ENCODE measurements at regions not wholly inside any gene's neighbourhood (a gene's known extent, or its start where the extent isn't known, plus 50 kb on each side); places are given as distances from the start of the nearest gene placed in this dataset.

DNA sequence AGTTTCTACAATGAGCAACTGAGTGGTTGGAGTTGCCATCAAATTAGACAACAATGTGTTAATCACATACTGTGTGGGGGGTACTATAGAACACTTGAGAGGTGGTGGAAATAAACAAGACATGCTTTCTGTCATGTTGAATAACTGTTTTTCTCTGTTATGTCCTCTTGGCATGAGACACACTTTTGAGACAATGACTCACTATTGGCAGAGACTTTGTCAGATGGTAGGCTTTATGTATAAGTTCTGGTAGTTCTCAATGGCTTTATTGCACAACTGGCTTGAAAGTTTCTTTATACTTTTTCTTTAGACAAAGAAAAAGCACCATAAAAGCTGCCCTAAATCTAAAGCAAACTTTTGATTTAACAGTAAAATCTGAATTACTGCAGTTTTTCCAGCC, 578.7 kb downstream of the ADCYAP1 start:
- Mint-ChIP-seq H3K27ac (no peak overlapping the region), H3K9me3 (no peaks in the 10 kb centered on the region), H3K27me3 (ENCODE audit: insufficient read depth) (peaks cover 23% of the 10 kb centered on the region), H3K36me3 (ENCODE audit: low read depth) (no peaks in the 10 kb centered on the region), H3K4me3 (no peak overlapping the region), H3K4me1 (peaks cover 12% of the 10 kb centered on the region)
- no peak overlapping the region for H3K9ac ChIP-seq (ENCODE audit: extremely low read depth, low read length, poor library complexity, severe bottlenecking)
- peaks cover 32% of the 10 kb centered on the region for H3K27me3 ChIP-seq (ENCODE audit: control insufficient read depth, insufficient read depth, low read length, poor library complexity, severe bottlenecking)
- H3K27ac ChIP-seq (ENCODE audit: low read depth, low read length): no peak overlapping the region
- H3K4me3 ChIP-seq (ENCODE audit: low read length): no peak overlapping the region
- H3K4me1 ChIP-seq (ENCODE audit: control insufficient read depth, insufficient read depth, low read length): no peaks in the 10 kb centered on the region
- no peaks in the 10 kb centered on the region for H3K36me3 ChIP-seq (ENCODE audit: control insufficient read depth, insufficient read depth, low read length)
- no peak for DNase-seq
- TF ChIP-seq, protein P1, sequence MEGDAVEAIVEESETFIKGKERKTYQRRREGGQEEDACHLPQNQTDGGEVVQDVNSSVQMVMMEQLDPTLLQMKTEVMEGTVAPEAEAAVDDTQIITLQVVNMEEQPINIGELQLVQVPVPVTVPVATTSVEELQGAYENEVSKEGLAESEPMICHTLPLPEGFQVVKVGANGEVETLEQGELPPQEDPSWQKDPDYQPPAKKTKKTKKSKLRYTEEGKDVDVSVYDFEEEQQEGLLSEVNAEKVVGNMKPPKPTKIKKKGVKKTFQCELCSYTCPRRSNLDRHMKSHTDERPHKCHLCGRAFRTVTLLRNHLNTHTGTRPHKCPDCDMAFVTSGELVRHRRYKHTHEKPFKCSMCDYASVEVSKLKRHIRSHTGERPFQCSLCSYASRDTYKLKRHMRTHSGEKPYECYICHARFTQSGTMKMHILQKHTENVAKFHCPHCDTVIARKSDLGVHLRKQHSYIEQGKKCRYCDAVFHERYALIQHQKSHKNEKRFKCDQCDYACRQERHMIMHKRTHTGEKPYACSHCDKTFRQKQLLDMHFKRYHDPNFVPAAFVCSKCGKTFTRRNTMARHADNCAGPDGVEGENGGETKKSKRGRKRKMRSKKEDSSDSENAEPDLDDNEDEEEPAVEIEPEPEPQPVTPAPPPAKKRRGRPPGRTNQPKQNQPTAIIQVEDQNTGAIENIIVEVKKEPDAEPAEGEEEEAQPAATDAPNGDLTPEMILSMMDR (conservative IDR thresholded peaks at IDR 0.05): no peak
- H3K9me3 ChIP-seq (ENCODE audit: control insufficient read depth, low read length): peaks cover 16% of the 10 kb centered on the region

DNA sequence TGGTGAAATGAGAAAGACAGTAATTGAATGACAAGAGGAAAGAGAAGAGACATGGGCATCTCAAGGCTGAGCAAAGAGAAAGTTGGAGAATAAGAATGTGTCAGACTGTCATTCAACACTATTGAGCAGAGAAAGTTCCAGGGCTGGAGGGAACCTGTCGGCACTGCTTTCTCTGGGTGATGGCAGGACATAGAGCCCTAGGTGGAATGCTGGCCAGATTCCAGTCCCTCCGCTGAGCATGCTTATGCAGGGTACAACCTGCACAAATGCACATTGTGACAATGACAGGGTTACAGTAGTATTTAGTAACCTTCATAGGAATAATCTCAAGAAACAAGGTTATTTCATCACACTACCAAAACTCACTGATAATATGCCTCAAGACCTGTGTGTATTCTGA, 582.8 kb downstream of the ADCYAP1 start:
- H3K27me3 ChIP-seq (ENCODE audit: control insufficient read depth, insufficient read depth, low read length, poor library complexity, severe bottlenecking): peaks cover 23% of the 10 kb centered on the region
- TF ChIP-seq, protein P1 (conservative IDR thresholded peaks at IDR 0.05): no peak
- peaks cover 4% of the 10 kb centered on the region for H3K9me3 Mint-ChIP-seq
- H3K9me3 ChIP-seq (ENCODE audit: control insufficient read depth, low read length): no peaks in the 10 kb centered on the region
- no peak overlapping the region for H3K4me3 ChIP-seq (ENCODE audit: low read length)
- no peak overlapping the region for H3K4me3 Mint-ChIP-seq
- no peak overlapping the region for H3K27ac Mint-ChIP-seq
- no peaks in the 10 kb centered on the region for H3K36me3 ChIP-seq (ENCODE audit: control insufficient read depth, insufficient read depth, low read length)
- H3K4me1 Mint-ChIP-seq: peaks cover 6% of the 10 kb centered on the region
- H3K4me1 ChIP-seq (ENCODE audit: control insufficient read depth, insufficient read depth, low read length): no peaks in the 10 kb centered on the region
- no peak overlapping the region for H3K27ac ChIP-seq (ENCODE audit: low read depth, low read length)
- no peak for DNase-seq
- WGBS, 2 experiments (ENCODE audit: insufficient coverage in 1 of 2, insufficient read length in 1 of 2): 89 to 100% methylated on average over 2 of the region's 2 CpGs
- H3K9ac ChIP-seq (ENCODE audit: extremely low read depth, low read length, poor library complexity, severe bottlenecking): no peak overlapping the region
- no peaks in the 10 kb centered on the region for H3K36me3 Mint-ChIP-seq (ENCODE audit: low read depth)
- peaks cover 14% of the 10 kb centered on the region for H3K27me3 Mint-ChIP-seq (ENCODE audit: insufficient read depth)

DNA sequence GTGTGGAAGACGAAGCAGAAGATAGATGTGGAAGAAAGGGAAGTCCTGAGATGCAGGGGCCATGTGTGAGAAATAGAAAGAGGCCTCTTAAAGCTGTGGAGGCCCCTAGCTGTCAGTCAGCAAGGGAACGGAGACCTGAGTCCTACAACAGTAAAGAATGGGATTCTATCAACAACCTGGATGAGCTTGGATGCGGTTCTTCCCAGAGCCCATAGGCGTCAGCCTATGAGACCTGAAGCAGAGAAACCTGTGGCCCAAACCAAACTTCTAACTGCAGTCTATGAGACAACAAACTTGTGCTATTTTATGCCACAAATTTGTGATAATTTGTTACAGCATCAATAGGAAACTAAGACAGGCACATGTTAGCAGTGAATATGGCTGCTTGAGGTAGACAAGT, 583.7 kb downstream of the ADCYAP1 start:
- TF ChIP-seq, protein P1 (conservative IDR thresholded peaks at IDR 0.05): no peak
- H3K27me3 Mint-ChIP-seq (ENCODE audit: insufficient read depth): peaks cover 10% of the 10 kb centered on the region
- H3K9ac ChIP-seq (ENCODE audit: extremely low read depth, low read length, poor library complexity, severe bottlenecking): no peak overlapping the region
- H3K4me3 ChIP-seq (ENCODE audit: low read length): no peak overlapping the region
- no peaks in the 10 kb centered on the region for H3K4me1 Mint-ChIP-seq
- H3K4me1 ChIP-seq (ENCODE audit: control insufficient read depth, insufficient read depth, low read length): no peaks in the 10 kb centered on the region
- no peak overlapping the region for H3K27ac Mint-ChIP-seq
- H3K36me3 ChIP-seq (ENCODE audit: control insufficient read depth, insufficient read depth, low read length): no peaks in the 10 kb centered on the region
- H3K9me3 ChIP-seq (ENCODE audit: control insufficient read depth, low read length): no peaks in the 10 kb centered on the region
- H3K27ac ChIP-seq (ENCODE audit: low read depth, low read length): no peak overlapping the region
- no peak for DNase-seq
- WGBS, 2 experiments (ENCODE audit: insufficient coverage in 1 of 2, insufficient read length in 1 of 2): 92 to 98% methylated on average over 4 of the region's 4 CpGs
- no peaks in the 10 kb centered on the region for H3K36me3 Mint-ChIP-seq (ENCODE audit: low read depth)
- peaks cover 4% of the 10 kb centered on the region for H3K9me3 Mint-ChIP-seq
- no peak overlapping the region for H3K4me3 Mint-ChIP-seq
- peaks cover 21% of the 10 kb centered on the region for H3K27me3 ChIP-seq (ENCODE audit: control insufficient read depth, insufficient read depth, low read length, poor library complexity, severe bottlenecking)
